AG09319 (cell line): ENCODE measurements at regions not wholly inside any gene's neighbourhood (a gene's known extent, or its start where the extent isn't known, plus 50 kb on each side); places are given as distances from the start of the nearest gene placed in this dataset.
A peak's percentile ranks its signal among the peaks of the same experiment; 100 is the strongest.

Experiments
- DNase-seq: peaks from one replicate; pipeline ENCODE4 v3.0.0-alpha.2; 2010; ENCODE audit warnings: low read depth; ENCODE audit errors: extremely low read depth
- TF ChIP-seq, protein P1 (sequence below): IDR thresholded peaks from 2 replicates; pipeline ENCODE4 v1.5.1; 2011; ENCODE audit warnings: low read depth, mild to moderate bottlenecking, inconsistent platforms, low read length, moderate library complexity

DNA sequence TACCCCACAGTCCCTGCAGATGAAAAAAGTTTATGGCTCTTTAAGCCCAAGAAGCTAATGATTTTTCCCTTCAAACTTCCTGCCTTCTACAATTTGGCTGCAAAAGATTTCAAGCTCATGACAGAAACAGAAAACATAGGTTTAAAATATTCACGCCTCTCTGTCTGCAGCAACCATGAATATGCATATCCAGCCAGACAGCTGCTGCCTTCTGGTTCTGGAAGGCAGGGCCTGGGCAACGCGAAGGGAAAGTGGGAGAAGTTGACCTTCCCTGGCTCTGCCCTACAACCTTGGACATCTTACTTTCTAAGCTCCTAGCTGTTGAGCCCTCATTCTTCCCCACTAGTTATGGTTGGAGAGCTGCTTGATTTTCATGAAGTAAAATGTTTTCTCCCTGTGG lies 64.8 kb upstream of the CLINT1 start:
- TF ChIP-seq, protein P1, sequence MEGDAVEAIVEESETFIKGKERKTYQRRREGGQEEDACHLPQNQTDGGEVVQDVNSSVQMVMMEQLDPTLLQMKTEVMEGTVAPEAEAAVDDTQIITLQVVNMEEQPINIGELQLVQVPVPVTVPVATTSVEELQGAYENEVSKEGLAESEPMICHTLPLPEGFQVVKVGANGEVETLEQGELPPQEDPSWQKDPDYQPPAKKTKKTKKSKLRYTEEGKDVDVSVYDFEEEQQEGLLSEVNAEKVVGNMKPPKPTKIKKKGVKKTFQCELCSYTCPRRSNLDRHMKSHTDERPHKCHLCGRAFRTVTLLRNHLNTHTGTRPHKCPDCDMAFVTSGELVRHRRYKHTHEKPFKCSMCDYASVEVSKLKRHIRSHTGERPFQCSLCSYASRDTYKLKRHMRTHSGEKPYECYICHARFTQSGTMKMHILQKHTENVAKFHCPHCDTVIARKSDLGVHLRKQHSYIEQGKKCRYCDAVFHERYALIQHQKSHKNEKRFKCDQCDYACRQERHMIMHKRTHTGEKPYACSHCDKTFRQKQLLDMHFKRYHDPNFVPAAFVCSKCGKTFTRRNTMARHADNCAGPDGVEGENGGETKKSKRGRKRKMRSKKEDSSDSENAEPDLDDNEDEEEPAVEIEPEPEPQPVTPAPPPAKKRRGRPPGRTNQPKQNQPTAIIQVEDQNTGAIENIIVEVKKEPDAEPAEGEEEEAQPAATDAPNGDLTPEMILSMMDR: no peak

DNA sequence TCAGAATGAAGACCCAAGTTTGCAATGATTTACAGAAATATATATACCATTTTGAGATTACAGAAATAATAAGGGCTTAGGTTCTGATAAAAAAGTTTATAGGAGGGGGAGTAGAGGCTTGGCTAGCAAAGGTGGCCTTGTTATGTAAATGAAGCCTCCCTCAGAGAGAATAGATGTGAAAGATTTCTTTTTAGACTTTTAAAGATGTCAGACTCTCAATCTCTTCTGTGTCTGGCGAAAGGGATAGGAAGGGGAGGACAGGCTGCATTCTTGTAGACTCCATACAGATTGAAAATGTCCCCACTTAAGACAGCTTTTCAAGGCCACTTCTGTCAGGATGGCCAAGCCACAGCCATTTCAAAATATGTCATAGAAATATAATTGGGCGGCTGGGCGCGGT lies 63.1 kb upstream of the CLINT1 start:
- TF ChIP-seq, protein P1: no peak
- no peak for DNase-seq

More for the DNA sequence above, 64.8 kb upstream of the CLINT1 start:
- DNase-seq: no peak

DNA sequence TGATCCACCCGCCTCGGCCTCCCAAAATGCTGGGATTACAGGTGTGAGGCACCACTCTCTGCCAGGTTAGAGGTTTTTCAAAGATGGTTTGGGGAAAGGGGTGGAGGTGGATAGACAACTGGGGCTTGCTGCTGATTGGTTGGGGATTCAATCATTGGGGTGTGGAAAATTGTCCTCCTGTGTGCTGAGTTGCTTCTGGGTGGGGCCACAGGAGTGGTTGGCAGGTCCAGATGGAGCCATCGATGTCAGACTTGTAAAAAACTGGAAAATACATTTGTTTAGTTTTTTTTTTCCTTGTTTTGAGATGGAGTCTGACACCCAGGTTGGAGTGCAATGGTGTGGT lies 61.9 kb upstream of the CLINT1 start:
- TF ChIP-seq, protein P1: no peak

DNA sequence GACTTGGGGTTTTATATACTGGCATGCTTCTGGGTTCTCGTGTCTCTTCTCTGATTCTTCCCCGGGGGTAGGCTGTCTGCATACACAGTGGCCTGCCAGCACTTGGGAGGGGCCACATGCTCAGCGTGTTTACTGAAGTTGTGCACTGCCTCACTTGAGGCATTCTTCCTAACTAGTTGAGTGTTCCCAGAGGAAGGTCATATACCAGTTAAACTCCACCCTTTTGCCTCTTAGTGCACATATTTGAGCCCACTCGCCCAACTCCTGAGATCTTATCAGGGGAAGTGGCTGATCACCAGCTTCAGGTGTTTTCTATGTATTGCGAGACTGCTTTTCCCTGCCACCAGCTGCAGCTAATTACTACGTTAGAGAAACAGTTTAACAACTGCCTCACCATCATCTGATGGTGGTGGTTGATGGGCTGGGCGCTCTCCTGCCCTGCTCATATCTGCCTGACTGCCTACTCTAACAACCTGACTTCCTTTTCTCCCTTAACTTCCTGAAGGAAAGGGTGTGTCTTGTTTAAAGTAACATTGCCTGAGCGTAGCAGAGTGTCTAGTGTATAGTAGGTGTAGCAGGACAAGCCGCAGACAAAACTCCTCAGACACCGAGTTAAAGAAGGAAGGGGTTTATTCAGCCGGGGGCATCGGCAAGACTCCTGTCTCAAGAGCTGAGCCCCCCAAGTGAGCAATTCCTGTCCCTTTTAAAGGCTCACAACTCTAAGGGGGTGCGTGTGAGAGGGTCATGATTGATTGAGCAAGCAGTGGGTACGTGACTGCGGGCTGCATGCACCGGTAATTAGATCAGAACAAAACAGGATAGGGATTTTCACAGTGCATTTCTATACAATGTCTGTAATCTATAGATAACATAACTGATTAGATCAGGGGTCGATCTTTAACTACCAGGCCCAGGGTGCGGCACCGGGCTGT lies 60.1 kb upstream of the CLINT1 start:
- peak; percentile 30 for DNase-seq
- TF ChIP-seq, protein P1: no peak

More for the DNA sequence above, 61.9 kb upstream of the CLINT1 start:
- DNase-seq: no peak

DNA sequence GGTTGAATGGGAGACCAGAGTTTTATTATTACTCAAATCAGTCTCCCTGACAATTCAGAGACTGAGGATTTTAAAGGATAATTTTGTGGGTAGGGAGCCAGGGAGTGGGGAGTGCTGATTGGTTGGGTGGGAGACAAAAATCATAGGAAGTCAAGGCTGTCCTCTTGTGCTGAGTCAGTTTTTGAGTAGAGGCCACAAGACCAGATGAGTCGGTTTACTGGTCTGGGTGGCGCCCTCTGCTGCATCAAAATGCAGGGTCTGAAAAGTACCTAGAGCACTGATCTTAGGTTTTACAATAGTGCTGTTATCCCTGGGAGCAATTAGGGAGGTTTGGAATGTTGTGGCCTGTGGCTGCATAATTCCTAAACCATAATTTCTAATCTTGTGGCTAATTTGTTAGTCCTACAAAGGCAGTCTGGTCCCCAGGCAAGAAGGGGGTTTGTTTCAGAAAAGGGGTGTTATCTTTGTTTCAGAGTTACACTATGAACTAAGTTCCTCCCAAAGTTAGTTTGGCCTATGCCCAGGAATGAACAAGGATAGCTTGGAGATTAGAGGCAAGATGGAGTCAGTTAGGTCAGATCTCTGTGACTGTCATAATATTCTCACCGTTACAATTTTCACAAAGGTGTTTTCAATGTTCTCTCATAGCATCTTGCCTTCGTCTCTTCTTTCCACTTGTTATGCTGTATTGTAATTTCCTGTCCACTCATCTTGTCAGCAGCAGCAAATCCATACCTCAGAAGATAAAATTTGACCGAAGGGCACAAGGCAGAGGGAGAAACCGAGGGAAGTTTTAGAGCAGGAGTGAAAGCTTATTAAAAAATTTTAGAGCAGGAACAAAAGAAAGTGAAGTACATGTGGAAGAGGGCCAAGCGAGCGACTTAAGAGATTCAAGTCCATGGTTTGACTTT lies 59.2 kb upstream of the CLINT1 start:
- peak; percentile 76 for DNase-seq
- TF ChIP-seq, protein P1: peak; percentile 65

DNA sequence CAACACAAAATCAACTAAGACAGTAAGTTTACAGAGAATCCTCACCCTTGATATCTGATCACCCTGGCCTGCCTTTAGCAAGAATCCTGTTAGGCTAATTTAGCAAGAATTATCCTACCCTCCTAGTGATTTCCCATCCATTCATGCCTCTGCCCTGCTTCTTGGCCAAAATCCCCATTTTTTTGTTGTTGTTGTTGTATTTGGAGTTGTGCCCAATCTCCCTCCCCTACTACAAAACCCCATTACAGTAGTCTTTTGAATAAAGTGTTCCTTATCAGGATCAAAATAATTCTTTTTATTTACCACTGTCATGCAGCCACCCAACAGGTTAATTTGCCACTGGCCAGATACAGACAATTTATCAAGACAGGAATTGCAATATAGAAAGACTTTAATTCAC lies 58.5 kb upstream of the CLINT1 start:
- TF ChIP-seq, protein P1: no peak
- DNase-seq: no peak

DNA sequence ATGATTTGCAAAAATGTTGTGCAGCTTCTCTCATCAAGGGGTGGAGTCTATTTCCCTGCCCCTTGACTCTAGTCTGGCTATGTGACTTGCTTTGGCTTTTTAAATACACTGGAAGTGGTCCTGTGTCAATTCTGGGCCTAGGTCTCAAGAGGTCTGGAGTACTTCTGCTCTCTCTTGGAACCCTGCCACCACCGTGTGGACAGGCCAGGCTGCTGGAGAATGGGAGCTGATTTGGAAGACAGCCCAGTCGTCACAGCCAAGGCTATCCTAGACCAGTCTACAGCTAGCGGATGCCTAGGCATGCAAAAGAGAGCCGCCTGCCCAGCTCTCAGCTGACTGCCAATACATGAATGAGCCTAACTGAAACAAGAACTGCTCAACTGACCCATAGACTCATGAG lies 56.7 kb upstream of the CLINT1 start:
- TF ChIP-seq, protein P1: no peak
- DNase-seq: no peak
